GM18499 (cell line): ENCODE measurements at regions not wholly inside any gene's neighbourhood (a gene's known extent, or its start where the extent isn't known, plus 50 kb on each side); places are given as distances from the start of the nearest gene placed in this dataset.

Experiments
- ATAC-seq: cut with Tn5 transposase; IDR thresholded peaks from one replicate; pipeline ENCODE4 v1.9.1; 2021; ENCODE audit warnings: moderate number of reproducible peaks; ENCODE audit not compliant: insufficient read depth, unreplicated experiment

- no peak for ATAC-seq
Observed at GRCh38 chr1:94602802-94603625, 61.5 kb upstream of the F3 start.

- no peak for ATAC-seq
Observed at GRCh38 chr1:94602316-94602715, 60.8 kb upstream of the F3 start.

GRCh38 chr1:94600556-94600955 lies 59.0 kb upstream of the F3 start:
- ATAC-seq: no peak

GRCh38 chr1:94599095-94599813 lies 57.7 kb upstream of the F3 start:
- ATAC-seq: no peak

DNA sequence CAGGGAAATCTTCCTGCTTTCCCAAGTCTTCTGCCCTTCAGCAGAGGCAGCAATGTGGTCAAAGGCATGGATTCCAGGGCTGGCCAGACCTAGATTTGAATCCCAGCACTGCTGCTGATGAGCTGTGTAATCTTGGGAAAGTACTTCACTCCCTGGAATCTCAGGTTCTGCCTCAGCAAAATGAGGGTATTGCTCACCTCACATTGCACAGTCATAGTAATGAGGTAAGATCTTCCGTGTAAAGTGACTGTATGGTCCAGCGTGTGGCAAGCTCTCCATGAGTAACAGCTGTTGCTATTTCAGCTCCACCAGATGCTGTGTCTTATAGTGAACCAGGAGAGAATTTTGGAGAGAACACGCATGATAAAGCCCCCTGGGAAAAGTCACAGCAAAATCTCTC lies 56.1 kb upstream of the F3 start:
- no peak for ATAC-seq

DNA sequence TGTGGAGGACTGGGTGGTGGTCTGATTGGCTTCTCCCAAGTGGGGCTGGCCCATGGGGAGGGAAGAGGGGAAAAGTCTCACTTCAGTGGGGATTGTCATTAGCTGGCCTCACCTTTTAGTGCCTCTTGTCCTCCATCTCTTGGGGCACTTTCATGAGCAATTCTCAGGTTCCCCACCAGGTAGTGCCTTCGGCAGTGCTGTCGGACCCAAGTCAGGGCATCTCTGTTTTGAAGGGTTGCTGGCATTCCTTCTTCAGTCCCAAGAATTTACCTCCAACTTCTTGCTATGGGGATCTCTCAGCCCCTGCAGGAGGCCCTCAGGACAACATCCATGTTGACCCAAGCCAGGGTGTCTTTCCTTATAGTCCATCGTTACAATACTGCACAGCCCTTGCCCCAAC lies 54.7 kb upstream of the F3 start:
- no peak for ATAC-seq

GRCh38 chr1:94595658-94596057 lies 54.1 kb upstream of the F3 start:
- no peak for ATAC-seq

GRCh38 chr1:94593611-94594010 lies 52.1 kb upstream of the F3 start:
- ATAC-seq: no peak

- no peak for ATAC-seq
Observed at GRCh38 chr1:94592571-94592920, 51.0 kb upstream of the F3 start.

GRCh38 chr1:94591823-94592570 lies 50.4 kb upstream of the F3 start:
- ATAC-seq: no peak
